Mesenchymal stem cell (in vitro differentiated cells and primary cell): ENCODE measurements at regions not wholly inside any gene's neighbourhood (a gene's known extent, or its start where the extent isn't known, plus 50 kb on each side); places are given as distances from the start of the nearest gene placed in this dataset.

ENCODE experiments used
- DNase-seq: peaks from one replicate; pipeline ENCODE4 v3.0.0-alpha.2; 2013
- H2AFZ ChIP-seq: one replicate; pipeline ENCODE4 v1.6.1; 2013; ENCODE audit warnings: low read depth, mild to moderate bottlenecking, control low read depth, inconsistent platforms, low read length, moderate library complexity
- H2AK5ac ChIP-seq: 2 replicates; pipeline ENCODE4 v1.6.1; 2013; ENCODE audit warnings: low read length, moderate library complexity, mild to moderate bottlenecking, inconsistent platforms; ENCODE audit not compliant: severe bottlenecking
- H2BK120ac ChIP-seq: one replicate; pipeline ENCODE4 v1.6.1; 2013; ENCODE audit warnings: low read depth, mild to moderate bottlenecking, inconsistent platforms, low read length, moderate library complexity
- H2BK12ac ChIP-seq, 2 experiments: one replicate each; pipeline ENCODE4 v1.6.1; 2013; ENCODE audit warnings: inconsistent platforms in 2 of 2, low read length in 2 of 2, mild to moderate bottlenecking in 2 of 2, moderate library complexity in 2 of 2, control low read depth in 1 of 2
- H2BK15ac ChIP-seq: one replicate; pipeline ENCODE4 v1.6.1; 2013; ENCODE audit warnings: mild to moderate bottlenecking, low read depth, inconsistent platforms; ENCODE audit not compliant: poor library complexity, severe bottlenecking
- H2BK5ac ChIP-seq: 2 replicates; pipeline ENCODE4 v1.6.1; 2013; ENCODE audit warnings: low read depth, mild to moderate bottlenecking, low read length, control low read depth, inconsistent platforms; ENCODE audit not compliant: poor library complexity, severe bottlenecking
- H3K14ac ChIP-seq, 2 experiments: one replicate each; pipeline ENCODE4 v1.6.1; 2013; ENCODE audit warnings: inconsistent platforms in 2 of 2, low read length in 2 of 2, control low read depth in 1 of 2, mild to moderate bottlenecking in 1 of 2, moderate library complexity in 1 of 2
- H3K18ac ChIP-seq, 2 experiments: one replicate each; pipeline ENCODE4 v1.6.1; 2013; ENCODE audit warnings: inconsistent platforms in 2 of 2, low read length in 2 of 2, control low read depth in 1 of 2, low read depth in 1 of 2, mild to moderate bottlenecking in 1 of 2
- H3K23ac ChIP-seq, 2 experiments: one replicate each; pipeline ENCODE4 v1.6.1; 2013; ENCODE audit warnings: inconsistent platforms in 2 of 2, low read length in 2 of 2, mild to moderate bottlenecking in 2 of 2, moderate library complexity in 2 of 2, control low read depth in 1 of 2
- H3K27ac ChIP-seq: 2 replicates; pipeline ENCODE4 v1.5.1; 2013; ENCODE audit warnings: mild to moderate bottlenecking, moderate library complexity, low read length, control low read depth, inconsistent platforms; ENCODE audit not compliant: poor library complexity, severe bottlenecking
- H3K27me3 ChIP-seq, 2 experiments: 2 replicates each; pipeline versions ENCODE4 v1.6.1 to v1.7.0; 2013; ENCODE audit warnings: low read length in 2 of 2, mild to moderate bottlenecking in 2 of 2, moderate library complexity in 2 of 2, control low read depth in 1 of 2, inconsistent platforms in 1 of 2; ENCODE audit not compliant: control insufficient read depth in 1 of 2, insufficient read depth in 1 of 2
- H3K36me3 ChIP-seq, 2 experiments: 2 replicates each; pipeline versions ENCODE4 v1.6.1 to v1.7.0; 2013; ENCODE audit warnings: low read length in 2 of 2, control low read depth in 1 of 2, inconsistent platforms in 1 of 2, low read depth in 1 of 2, mild to moderate bottlenecking in 1 of 2; ENCODE audit not compliant: insufficient read depth in 2 of 2, control insufficient read depth in 1 of 2
- H3K4ac ChIP-seq, 2 experiments: one replicate each; pipeline ENCODE4 v1.6.1; 2013; ENCODE audit warnings: inconsistent platforms in 2 of 2, low read length in 2 of 2, mild to moderate bottlenecking in 2 of 2, moderate library complexity in 2 of 2, control low read depth in 1 of 2, low read depth in 1 of 2
- H3K4me1 ChIP-seq: 2 replicates; pipeline ENCODE4 v1.6.1; 2013; ENCODE audit warnings: low read depth, low read length, control low read depth; ENCODE audit not compliant: control insufficient read depth, insufficient read depth
- H3K4me2 ChIP-seq: 2 replicates; pipeline ENCODE4 v1.6.1; 2013; ENCODE audit warnings: low read length, mild to moderate bottlenecking, inconsistent platforms; ENCODE audit not compliant: poor library complexity, severe bottlenecking
- H3K4me3 ChIP-seq, 2 experiments: 2 replicates each; pipeline versions ENCODE4 v1.5.1 to v1.7.0; 2013; ENCODE audit warnings: low read length in 2 of 2, mild to moderate bottlenecking in 2 of 2, control low read depth in 1 of 2, low read depth in 1 of 2; ENCODE audit not compliant: insufficient read depth in 1 of 2
- H3K79me1 ChIP-seq: replicated peaks from 2 replicates; pipeline ENCODE4 v1.6.1; 2013; ENCODE audit warnings: mild to moderate bottlenecking, control low read depth, low read length, inconsistent platforms; ENCODE audit not compliant: poor library complexity, severe bottlenecking
- H3K9ac ChIP-seq: 2 replicates; pipeline ENCODE4 v1.7.0; 2013; ENCODE audit warnings: mild to moderate bottlenecking, low read length, moderate library complexity
- H3K9me3 ChIP-seq: 2 replicates; pipeline ENCODE4 v1.7.0; 2013; ENCODE audit warnings: mild to moderate bottlenecking, low read length; ENCODE audit not compliant: control insufficient read depth
- H4K8ac ChIP-seq: one replicate; pipeline ENCODE4 v1.6.1; 2013; ENCODE audit warnings: inconsistent platforms, mild to moderate bottlenecking, low read length, moderate library complexity
- H4K91ac ChIP-seq: one replicate; pipeline ENCODE4 v1.6.1; 2013; ENCODE audit warnings: mild to moderate bottlenecking, low read length, inconsistent platforms
- WGBS: methylation state at CpG from one replicate; pipeline ENCODE4 v1.1.7; 2013; ENCODE audit warnings: mixed read lengths; 5-methylcytosine and 5-hydroxymethylcytosine counted together

DNA sequence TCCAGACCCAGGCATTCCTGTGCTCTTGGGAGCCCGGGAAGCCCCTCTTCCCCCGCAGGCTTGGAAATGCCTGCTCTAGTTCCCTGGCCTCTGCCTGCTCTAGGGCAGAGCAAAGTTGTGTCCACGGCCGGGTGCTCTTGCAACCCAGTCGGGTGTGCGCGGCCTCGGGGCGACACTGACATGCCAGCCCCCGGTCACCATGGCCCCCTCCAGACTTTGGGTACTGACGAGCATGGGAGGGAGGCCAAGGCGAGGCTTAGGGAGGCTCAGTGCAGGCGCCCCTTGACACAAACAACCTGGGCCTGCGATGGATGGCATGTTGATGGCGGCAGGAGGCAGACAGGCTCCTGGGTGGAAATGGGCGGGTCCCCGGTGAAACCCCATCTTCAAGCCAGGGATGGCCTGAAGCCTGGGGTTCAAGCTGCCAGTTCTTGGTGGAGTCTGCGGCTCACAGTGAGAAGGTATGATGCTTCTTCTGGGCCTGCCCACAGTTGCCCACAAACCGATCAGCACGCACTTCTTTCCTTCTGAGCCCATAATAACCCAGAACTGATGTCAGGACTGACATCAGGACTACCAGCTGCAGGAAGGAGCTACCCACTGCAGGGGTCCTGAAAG, 689.9 kb downstream of the DSC3 start:
- no peak overlapping the region for H3K27ac ChIP-seq
- no peaks in the 10 kb centered on the region for H3K9me3 ChIP-seq
- no peak overlapping the region for H3K9ac ChIP-seq
- DNase-seq = no peak
- no peak overlapping the region for H2AK5ac ChIP-seq
- H2BK120ac ChIP-seq = no peak overlapping the region
- H3K23ac ChIP-seq = no peak overlapping the region
- no peak overlapping the region for H3K18ac ChIP-seq
- no peaks in the 10 kb centered on the region for H3K27me3 ChIP-seq
- WGBS = 93% methylated on average over 20 of the region's 20 CpGs
- no peaks in the 10 kb centered on the region for H3K36me3 ChIP-seq
- H2AFZ ChIP-seq = no peak overlapping the region
- H3K4me1 ChIP-seq = no peaks in the 10 kb centered on the region
- no peak overlapping the region for H2BK5ac ChIP-seq
- no peak overlapping the region for H3K4ac ChIP-seq
- no peak overlapping the region for H3K4me3 ChIP-seq
- H2BK15ac ChIP-seq = no peak overlapping the region
- H3K14ac ChIP-seq = no peak overlapping the region
- no peak overlapping the region for H4K8ac ChIP-seq
- H2BK12ac ChIP-seq = no peak overlapping the region
- no peaks in the 10 kb centered on the region for H3K79me1 ChIP-seq
- H4K91ac ChIP-seq = no peak overlapping the region
- H3K4me2 ChIP-seq = no peak overlapping the region

DNA sequence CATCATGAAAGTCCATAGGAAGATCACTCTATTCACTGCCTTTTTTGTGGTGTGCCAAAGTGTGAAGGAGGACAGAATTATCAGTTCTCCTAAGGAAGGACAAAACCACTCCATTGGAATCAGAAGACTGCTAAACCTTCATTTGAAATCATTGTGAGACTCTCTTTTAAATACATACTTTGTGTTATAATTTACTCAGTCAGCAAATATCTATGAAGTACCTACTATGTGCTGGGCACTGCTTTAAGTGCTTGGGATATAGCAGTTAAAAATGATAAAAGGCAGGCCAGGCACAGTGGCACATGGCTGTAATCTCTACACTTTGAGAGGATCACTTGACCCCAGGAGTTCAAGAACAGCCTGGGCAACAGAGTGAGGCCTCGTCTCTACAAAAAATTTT, 692.3 kb downstream of the DSC3 start:
- H4K8ac ChIP-seq = no peak overlapping the region
- no peak overlapping the region for H3K23ac ChIP-seq
- no CpG with 5 or more reads among the region's 1 CpG for WGBS
- H3K4me1 ChIP-seq = no peaks in the 10 kb centered on the region
- H3K36me3 ChIP-seq = no peaks in the 10 kb centered on the region
- H3K4ac ChIP-seq = no peak overlapping the region
- no peaks in the 10 kb centered on the region for H3K27me3 ChIP-seq
- H3K4me2 ChIP-seq = no peak overlapping the region
- no peak overlapping the region for H3K9ac ChIP-seq
- H3K79me1 ChIP-seq = no peaks in the 10 kb centered on the region
- H2BK15ac ChIP-seq = no peak overlapping the region
- H3K14ac ChIP-seq = no peak overlapping the region
- H3K27ac ChIP-seq = no peak overlapping the region
- H2BK12ac ChIP-seq = no peak overlapping the region
- DNase-seq = no peak
- no peak overlapping the region for H2AK5ac ChIP-seq
- no peak overlapping the region for H3K4me3 ChIP-seq
- no peak overlapping the region for H2BK5ac ChIP-seq
- H2BK120ac ChIP-seq = no peak overlapping the region
- H3K9me3 ChIP-seq = no peaks in the 10 kb centered on the region
- H3K18ac ChIP-seq = no peak overlapping the region
- H2AFZ ChIP-seq = no peak overlapping the region
- no peak overlapping the region for H4K91ac ChIP-seq

GRCh38 chr18:30343090-30343489, 699.5 kb downstream of the DSC3 start:
- DNase-seq = no peak
- Histone ChIP-seq H2AK5ac (no peak overlapping the region), H3K4me1 (no peaks in the 10 kb centered on the region), H4K91ac (no peak overlapping the region), H3K4ac (no peak overlapping the region), H2BK15ac (no peak overlapping the region), H2BK12ac (no peak overlapping the region), H3K79me1 (no peaks in the 10 kb centered on the region), H3K9me3 (no peaks in the 10 kb centered on the region), H3K4me3 (no peak overlapping the region), H2BK120ac (no peak overlapping the region), H3K18ac (no peak overlapping the region), H3K36me3 (no peaks in the 10 kb centered on the region), H3K4me2 (no peak overlapping the region), H3K14ac (no peak overlapping the region), H3K27me3 (no peaks in the 10 kb centered on the region), H4K8ac (no peak overlapping the region), H3K27ac (no peak overlapping the region), H3K9ac (no peak overlapping the region), H2AFZ (no peak overlapping the region), H3K23ac (no peak overlapping the region), H2BK5ac (no peak overlapping the region)
- 93% methylated on average over 2 of the region's 2 CpGs for WGBS

DNA sequence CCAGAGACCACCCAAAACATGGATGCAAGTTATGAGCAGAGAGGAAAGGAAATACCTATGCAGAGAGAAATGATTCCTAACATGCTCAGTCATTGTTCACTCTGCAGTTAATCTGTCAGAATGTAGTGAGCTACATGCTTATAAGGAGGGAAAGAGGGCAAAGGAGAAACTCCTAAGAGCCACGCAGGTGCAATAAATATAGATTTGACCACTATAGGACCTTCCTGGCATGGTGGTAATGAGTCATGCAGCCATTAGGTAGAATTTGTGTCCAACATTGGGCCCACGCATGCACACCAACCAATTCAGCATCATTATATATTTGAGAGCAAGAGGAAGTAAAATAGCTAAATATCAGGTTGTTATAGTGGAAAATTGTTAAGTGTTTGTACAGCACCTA, 699.9 kb downstream of the DSC3 start:
- Histone ChIP-seq H2BK5ac (no peak overlapping the region), H4K8ac (no peak overlapping the region), H3K79me1 (no peaks in the 10 kb centered on the region), H4K91ac (no peak overlapping the region), H3K9ac (no peak overlapping the region), H2BK120ac (no peak overlapping the region), H3K4me3 (no peak overlapping the region), H3K9me3 (no peaks in the 10 kb centered on the region), H3K23ac (no peak overlapping the region), H2AFZ (no peak overlapping the region), H2BK15ac (no peak overlapping the region), H3K4ac (no peak overlapping the region), H3K27me3 (no peaks in the 10 kb centered on the region), H3K4me1 (no peaks in the 10 kb centered on the region), H3K4me2 (no peak overlapping the region), H3K18ac (no peak overlapping the region), H3K27ac (no peak overlapping the region), H3K36me3 (no peaks in the 10 kb centered on the region), H2AK5ac (no peak overlapping the region), H2BK12ac (peak overlapping the region in 1 of 2 experiments; percentile 54), H3K14ac (no peak overlapping the region)
- 67% methylated on average over 1 of the region's 2 CpGs for WGBS
- no peak for DNase-seq
